ENCODE measurements at regions not wholly inside any gene's neighbourhood (a gene's known extent, or its start where the extent isn't known, plus 50 kb on each side); places are given as distances from the start of the nearest gene placed in this dataset.
"Not testable (repeated sequence)": the region's sequence is repeated elsewhere in the genome, so short reads cannot be mapped to it uniquely, and the experiment has no call there.

DNA sequence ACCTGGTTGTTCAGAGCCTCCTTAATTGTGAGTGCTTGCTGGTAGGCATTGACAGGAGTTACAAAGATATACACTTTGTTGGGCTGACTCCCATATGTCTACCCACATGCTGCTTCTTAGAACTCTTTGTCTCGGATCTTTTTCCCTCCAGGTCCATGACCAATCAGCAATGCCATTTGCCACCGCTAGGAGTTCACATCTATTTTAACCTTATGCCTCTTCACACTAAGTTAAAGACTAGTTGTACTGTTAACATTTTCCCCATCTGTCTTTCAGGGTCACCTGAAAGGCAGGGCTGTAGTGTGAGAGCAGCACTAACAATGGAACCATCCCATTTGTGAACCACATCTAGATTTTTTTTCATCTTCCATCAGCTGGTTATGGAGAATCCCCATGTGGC, 226.7 kb upstream of the NPY start:
- DNase-seq = no peak

DNA sequence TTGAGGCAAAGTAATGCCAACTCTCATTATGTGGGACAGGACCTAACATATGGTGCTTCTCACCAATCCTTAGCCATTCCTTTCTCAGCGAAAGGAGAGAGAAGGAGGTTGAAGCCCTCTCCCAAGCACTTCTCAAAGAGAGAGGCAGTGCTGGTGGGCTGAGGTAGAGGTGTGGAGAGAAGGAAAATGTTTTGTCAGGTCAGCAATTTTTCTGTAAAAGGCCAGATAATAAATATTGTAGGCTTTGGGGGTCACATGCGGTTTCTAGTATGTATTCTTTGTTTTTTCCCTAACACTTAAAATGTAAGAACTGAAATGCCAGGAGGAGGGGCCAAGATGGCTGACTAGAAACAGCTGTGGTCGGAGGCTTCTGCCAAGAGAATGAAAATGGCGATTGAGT, 225.0 kb upstream of the NPY start:
- no peak for DNase-seq

DNA sequence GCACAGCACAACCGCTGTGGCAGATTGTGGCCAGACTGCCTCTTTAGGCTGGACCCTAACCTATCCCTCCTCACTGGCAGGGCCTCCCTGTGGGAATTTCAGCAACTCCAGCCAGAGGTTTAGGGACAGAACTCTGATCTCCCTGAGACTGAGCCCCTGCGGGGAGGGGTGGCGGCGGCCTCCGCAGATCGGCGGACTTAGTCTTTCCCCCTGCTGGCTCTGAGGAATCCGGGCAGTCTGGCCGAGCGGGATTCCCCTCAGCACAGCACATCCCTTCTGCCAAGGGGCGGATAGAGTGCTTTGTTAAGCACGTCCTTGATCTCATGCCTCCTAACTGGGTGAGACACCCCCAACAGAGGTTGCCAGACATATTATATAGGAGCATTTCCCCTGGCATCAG, 224.2 kb upstream of the NPY start:
- no peak for DNase-seq

DNA sequence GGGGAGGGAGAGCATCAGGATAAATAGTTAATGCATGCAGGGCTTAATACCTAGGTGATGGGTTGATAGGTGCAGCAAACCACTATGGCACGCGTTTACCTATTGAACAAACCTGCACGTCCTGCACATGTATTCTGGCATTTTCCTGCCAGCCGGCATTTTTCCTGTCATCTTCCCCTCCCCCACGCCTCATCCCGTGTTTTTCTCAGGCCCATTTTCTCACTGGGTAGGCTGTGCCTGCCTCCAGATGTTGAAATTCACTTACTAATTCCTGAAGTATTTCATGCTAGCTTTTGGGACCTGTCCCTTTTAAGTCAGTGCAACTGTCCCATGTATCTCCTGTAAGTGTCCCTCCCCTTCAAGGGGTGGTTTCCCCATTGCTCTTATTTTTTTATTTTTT, 220.3 kb upstream of the NPY start:
- no peak for DNase-seq

DNA sequence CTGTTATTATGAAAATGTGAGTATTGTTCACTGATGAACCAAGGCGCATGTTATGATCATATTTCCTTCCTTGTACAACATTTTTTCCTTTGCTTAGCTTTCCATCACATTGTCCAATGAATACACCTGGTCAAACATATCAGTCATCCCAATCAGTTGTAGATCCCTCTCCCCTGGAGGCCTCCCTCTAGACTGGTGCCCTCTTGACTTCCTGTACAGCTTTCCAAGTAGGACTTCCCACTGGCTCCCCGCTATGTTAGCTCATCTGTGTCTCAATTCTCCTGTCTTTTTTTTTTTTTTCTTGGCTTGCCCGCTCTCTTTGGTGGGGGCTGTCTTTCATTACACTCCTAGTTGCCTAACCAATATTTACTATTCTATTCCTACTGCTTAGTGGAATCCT, 214.2 kb upstream of the NPY start:
- no peak for DNase-seq

DNA sequence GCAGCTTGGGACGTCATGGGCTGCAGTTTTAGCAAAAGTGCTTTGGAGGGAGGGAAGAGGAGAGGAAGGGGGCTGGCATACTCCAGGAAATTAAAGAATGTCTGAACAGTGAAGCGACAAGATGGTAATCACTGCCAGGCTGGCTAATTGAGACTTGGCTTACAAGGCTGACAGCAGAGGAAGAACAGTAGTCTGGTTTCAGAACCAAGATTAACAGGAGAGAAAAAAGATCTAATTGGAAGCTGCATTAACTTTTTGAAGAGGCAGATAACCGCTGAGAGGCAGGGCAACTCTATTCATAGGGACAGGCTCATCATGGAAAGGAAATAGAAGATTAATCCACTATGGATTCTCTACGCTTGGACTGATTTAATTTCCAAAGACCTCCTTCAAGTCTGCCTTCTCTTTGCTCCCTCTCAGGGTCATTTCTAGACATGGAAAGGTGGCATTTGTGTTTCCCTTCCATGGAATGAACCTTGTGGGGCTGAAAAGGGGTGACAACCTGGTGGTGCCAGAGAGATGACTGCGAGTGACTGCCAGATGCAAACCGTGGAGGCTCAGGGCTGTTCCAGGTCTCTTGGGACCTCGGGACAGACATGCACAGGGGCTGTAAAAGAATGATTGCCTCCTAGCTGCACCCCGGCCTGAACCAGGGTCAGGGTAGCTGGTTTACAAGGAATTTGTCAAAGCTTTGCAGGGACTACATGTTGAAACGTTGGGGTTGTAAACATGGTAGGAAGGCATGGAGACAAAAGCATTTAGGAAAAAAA, 210.2 kb upstream of the NPY start:
- DNase-seq = no peak

DNA sequence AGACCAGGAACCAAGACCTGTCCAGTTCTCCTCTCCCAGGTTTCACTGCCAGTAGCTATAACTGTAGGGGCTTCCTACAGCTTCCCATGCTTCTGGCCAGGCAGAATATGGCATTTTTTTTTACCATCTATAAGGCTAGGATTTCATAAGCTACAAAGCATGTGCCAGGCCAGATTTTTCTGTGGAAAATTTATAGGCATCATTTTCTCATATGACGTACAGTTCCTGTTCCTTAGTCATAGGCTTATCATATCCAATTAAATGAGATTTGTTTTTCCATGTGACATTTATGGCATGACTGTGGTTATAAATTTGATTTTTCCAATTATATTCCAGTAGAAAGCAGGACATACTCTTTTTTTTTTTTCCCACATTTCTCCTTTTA, 208.6 kb upstream of the NPY start:
- no peak for DNase-seq

DNA sequence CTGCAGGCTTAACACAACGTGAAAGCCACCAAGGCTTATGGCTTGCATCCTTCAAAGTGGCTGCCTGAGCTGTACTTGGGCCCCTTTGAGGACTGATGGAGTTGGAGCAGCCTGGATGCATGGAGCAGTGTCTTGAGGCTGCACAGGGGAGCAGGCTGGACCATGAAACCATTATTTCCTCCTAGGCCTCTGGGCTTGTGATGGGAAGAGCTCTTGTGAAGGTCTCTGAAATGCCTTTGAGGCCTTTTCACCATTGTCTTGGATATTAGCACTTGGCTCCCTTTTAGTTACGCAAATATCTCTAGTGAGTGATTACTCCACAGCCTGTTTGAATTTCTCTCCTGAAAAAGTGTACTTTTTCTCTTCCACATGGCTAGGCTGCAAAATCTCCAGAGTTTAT, 201.2 kb upstream of the NPY start:
- no peak for DNase-seq

DNA sequence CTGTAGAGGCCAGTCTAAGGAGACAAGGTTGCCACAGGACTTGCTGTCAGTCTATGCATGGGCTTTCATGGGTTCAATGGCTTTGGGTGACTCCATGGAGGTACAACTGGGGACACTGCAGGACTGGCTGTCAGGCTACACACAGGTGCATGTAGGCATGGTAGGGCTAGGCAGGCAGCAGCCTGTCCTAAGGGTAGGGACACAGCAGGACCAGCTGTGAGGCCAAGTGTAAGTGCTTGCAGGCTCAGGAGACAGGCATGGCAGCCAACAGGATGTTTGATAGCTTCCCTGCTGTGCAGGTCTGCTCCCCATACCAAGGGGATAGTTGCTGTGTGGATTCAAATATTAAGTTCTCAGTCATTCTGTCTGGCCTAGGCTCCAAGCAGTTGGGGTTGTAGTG, 181.0 kb upstream of the NPY start:
- DNase-seq = no peak

DNA sequence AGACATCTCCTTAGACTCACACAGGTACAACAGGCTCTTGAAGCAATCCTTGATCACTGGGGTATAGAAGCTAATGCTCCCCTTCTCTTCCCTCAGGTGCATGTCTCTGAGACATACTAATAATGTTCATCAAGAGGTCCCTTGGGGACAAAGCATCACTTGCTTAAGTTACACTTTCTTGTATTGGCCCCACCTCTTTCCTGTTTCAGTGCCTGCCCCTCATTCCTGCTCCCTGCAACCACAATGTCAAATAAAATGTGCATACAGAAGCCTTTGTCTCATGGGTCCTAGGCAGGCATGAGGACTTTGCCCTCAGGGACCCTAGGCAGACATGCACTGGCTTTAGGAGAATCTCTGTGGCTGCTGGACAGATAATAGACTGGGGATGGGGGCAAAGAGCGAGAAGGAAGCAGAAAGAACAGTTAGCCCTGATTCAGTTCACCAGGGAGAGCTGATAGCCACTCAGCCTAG, 175.0 kb upstream of the NPY start:
- DNase-seq = no peak

DNA sequence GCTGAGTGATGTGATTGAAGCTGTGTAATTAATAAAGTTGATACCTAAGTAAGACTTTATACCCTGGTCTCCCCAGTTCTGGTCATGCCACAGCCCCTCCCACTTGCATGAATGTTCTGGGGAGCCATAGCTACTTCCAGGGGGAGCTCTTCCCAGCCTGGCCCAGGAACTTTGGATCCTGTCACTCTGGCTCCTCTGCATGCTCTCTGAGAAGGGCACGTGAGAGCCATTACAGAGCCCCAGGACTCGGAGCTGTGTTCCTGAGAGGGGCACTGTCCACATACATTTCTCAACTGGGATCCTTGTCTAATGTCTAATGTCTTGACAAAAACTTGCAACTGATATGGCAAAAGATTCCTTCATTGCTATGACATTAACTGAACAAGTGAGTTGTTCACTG, 173.9 kb upstream of the NPY start:
- DNase-seq = no peak

DNA sequence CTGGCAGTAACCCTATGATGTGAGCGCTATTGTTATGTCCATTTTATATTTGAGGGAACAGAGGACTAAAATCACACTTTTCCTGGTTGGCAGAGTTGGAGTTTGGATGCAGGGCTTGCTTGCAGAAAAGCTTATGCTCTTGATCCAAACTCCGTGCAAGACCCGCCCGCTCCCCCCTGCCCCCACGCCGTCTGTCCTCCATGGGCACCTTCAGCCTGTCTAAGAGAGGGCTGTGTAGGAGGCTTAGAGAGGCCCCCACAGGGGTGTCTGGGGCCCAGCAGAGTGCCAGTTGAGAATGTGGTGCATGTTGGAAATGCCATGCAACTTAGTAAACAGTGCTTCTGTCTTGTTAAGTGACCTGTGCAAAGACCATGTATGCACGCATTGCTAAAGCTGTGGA, 170.5 kb upstream of the NPY start:
- no peak for DNase-seq

DNA sequence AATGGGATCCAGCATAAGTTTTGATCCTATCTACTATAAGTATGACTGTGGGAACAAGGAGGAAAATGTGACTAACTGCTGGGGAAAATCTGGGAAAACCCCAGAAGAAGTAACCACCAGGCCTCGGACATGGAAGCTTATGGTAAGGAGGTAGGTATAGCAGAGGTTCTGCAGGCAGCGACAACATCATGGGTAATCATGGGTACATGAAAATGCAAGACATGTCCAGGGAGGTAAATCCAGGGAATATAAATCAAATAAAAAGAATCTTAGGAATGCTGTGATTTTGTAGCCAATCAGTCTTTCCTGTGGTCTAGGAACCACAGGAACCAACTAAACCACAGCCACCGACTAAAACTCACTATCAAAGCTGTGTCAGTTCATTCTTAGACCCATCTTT, 168.3 kb upstream of the NPY start:
- DNase-seq = no peak

DNA sequence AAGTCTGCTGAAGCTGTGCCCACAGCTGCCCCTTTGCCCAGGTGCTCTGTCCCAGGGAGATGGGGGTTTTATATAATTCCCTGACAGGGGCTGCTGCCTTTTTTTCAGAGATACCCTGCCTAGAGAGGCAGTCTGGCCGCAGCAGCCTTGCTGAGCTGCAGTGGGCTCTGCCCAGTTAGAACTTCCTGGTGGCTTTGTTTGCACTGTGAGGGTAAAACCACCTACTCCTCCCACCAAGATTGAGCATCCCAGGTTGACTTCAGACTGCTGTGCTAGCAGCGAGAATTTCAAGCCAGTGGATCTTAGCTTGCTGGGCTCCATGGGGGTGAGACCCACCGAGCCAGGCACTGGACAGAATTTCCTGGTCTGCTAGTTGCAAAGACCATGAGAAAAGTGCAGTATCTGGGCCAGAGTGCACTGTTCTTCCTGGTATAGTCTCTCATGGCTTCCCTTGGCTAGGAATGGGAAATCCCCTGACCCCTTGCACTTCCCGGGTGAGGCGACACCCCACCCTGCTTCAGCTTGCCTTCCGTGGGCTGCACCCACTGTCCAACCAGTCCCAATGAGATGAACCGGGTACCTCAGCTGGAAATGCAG, 166.0 kb upstream of the NPY start:
- DNase-seq = not testable (repeated sequence)

DNA sequence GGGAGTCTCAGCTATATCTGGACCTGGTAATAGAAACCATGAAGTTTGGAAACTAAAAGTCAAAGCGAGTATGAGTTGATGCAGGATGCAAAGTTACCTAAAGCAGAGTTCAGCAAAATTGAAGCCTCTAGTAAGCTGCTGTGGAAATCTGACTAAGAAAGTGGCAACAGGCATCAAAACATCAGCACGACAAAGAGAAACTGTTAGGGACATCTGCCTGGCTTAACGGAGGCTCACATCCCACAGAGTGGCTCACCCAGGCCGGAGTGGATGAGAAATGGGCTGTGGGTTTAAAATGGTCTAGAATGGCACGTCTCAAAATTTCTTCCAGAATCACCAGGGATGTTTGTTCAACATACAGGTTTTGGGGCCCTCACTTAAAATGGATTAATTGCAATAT, 164.1 kb upstream of the NPY start:
- no peak for DNase-seq

DNA sequence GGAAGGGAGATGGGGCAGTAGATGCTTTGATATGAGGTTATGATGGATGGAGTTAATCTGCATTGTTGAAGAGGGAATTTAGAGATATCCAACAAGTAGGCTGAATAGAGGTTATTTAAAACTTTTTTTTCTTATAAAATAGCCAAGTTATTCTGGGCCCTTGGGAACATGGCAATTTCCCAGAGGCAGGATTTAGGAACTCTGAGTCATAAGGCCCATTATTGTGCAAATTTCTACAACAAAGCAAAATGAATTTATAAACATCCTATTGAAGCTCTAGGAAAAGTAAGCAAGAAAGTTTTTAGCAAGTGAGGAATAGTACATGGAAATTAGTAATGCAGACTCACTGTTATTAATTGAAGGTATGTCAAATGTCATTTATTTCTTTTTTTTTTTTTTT, 160.9 kb upstream of the NPY start:
- no peak for DNase-seq

DNA sequence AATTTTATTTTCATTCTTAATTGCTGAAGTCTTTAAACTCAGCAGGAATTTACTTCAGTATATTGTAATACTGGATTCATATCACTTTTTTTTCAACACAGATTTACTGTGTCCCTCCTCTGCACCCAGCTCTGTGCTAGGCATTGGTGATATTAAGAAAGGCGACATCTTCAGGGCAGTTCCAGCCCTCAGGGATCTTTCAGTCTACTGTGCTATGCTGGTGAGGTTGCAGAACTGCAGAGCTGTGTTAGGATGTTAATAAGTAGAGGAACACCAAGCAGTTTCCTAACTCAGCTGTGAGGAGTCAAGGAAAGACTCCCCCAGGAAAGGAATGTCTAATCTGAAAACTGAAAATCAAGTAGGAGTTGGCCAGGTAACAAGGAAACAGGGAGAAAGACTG, 158.2 kb upstream of the NPY start:
- no peak for DNase-seq

DNA sequence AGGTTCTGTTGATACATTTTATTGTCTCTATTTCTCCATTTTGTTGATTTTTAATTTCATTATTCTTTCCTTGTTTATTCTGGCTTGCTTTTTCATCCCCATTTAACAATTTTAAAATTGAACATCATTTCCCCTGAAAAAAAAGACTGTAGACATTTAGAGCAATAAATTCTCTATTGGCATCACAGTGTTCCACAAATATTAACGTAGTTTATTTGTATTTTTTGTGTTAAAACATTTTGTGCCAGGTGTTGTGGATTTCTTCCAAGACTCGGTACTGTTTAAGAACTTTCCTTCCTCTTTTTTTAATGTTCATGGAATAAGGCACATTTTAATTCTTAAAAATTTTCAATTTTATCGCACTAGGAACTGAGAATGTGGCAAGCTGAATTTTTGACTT, 156.1 kb upstream of the NPY start:
- no peak for DNase-seq

DNA sequence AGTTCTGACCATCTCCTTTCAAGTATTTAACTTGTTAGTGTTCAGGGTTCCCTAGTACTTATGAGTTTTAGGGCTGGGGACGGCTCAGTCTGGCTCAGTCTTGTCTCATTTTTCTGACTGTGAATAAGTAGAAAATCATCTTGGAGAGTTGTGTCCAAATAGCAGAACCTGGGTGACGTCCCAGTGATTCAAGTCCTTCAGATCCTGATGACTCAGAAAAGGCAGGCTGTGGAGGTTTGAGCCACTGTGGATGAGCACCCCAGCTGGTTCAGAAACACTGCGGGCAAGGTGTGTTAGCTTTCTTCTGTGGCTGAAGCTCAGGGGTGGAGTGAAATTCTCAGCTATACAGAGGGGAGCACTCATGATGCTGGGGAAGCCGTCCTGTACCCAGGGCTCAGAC, 154.4 kb upstream of the NPY start:
- no peak for DNase-seq

DNA sequence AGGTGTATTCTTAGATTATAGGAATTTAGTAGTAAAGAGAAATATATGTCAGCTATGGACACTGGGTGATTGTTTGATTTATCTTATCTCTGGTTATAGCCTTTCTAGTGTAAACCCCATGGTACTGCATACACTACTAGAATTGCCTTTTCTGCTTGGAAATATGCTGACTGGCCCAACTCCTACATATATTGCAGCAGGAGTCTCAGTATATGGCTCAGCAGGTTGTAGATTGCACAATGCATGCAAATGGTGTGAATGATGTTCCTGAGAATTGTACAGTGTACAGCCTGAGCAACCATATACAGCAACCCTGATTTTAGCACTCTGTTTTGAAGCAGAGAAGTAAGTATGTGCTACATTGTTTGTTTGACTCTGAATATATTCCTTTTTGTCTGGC, 153.4 kb upstream of the NPY start:
- DNase-seq = no peak

DNA sequence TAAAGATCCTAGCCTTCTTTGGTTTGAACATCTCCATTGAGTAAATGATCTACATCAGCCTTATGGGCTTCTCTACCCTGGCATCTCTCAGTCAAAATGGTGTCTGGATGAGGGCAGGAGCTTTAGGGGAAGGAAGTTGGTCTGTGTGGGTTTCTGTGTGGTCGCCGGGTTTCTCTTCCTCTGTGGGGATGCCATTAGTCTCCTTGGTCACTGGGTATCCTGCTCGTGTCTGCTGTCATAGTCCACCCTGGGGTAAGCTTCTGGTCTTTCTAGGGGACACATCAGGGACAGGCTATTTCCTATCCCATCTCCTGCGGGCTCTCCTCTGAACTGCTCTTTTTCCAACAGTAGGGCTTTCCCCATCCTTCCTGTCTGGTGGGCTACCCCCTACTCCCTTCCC, 150.3 kb upstream of the NPY start:
- no peak for DNase-seq

DNA sequence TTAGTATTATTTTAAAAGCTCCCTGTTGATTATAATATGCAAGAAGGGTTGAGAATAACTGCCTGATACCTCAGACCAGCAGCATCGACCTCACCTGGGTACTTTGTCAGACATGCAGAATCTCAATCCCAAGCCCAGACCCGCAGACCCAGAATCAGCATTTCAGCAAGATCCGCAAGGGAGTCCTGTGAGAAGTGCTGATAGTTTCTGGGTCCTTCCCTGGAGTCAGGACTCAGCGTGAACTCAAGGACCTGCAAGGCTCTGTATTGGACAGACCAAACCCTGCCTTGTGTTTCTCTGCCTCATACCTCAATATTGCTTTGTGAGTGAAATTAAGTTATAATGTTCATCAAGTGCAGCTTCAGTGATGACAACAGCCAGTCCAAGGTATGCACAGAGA, 149.5 kb upstream of the NPY start:
- no peak for DNase-seq

DNA sequence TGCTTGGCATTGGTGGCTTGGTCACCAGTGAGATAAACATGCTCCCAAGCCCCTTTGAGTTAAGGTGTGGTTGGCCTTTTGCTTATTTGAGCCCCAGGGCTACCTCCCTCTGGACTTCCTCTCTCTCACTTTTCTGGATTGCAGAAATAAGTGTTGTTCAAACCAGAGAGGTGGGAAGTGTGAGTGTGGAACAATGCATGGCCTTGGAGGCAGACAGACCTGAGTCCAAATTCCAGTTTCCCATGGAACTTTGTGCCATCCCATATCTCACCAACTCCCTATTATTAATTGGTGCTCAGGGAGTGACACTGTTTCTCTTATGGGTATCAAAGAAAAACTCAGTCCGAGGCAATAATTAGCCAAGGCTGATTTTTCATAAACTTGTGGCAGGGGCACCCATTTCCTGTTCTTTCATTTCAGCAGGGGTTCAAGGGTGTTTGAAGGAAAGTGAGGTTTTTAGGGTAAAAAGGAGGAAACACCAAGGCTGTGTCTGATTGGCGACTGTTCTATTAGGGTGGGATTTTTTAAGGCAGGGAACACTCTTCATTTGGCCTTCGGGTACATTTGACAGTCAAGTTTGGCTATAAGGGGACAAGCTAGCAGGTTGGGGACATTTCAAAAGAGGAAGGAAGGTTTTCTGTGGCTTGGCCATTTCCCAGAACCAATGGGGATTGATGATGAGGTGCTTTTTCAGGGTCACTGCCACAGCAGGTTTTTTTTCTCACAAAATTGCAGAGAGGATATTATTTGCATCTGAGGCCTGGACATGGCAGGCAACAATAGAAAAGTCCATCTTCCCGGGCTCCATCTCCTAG, 148.8 kb upstream of the NPY start:
- DNase-seq = no peak

DNA sequence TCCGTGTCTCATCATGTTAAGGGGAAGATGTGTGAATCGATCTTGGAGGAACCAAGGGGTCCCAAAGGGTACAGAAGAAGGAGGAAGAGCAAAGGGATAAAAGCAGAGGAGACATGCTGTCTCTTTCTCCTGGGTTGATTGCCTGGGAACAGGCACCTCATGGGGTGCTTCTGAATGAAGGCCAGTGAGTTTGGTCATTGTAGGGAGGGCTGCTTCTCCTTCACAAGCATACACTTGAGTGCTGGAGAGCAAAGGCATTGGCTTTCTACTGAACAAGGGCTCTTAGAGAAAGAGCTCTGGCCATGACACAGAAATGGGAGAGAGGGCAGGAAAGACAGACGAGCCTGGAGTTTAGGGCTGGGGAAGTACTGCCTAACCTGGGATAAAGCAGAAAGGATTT, 146.7 kb upstream of the NPY start:
- no peak for DNase-seq
